LHCN-M2 (cell line): ENCODE measurements at regions not wholly inside any gene's neighbourhood (a gene's known extent, or its start where the extent isn't known, plus 50 kb on each side); places are given as distances from the start of the nearest gene placed in this dataset.

ENCODE experiments used
- DNase-seq: peaks from one replicate; pipeline ENCODE4 v3.0.0-alpha.2; 2012; ENCODE audit warnings: low read depth

GRCh38 chrX:8319359-8319758 lies 145.3 kb upstream of the VCX3B start:
- no peak for DNase-seq

GRCh38 chrX:8323356-8323755 lies 141.3 kb upstream of the VCX3B start:
- no peak for DNase-seq

DNA sequence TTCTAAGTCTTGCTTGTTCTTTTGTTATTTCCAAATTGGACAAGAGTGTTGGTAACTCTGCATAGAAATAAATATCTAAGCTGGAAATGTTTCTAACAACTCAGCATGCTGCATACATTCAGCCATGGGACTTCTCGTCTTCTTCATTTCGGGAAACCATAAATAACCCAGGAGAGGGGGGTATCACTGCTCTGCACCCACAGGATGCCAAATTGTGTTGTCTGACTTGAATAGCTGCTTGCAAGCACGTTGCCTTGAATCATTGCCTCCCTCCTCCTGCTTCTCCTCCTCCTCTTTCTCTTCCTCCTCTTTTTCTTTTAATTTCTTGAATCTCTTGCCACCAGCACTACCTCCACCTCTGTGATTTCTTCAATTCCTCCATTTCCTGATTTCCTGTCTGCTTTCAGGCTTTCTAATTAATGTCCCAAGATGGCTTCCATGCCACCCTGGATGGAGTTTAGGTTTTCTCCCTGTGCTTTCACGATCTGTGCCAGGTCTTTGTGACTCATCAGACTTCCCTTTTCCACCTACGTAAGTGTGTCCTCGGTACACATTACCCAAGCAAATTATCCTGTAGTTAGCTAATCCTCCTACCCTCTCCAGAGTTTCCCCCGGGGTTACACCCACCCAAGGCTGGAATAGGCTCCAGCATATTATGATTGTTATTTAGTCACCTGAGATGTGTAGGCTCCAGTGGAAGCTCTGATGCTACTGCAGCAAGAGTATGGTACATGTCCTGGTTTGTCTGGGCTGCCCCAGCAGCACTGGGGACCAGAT lies 122.6 kb upstream of the VCX3B start:
- no peak for DNase-seq

DNA sequence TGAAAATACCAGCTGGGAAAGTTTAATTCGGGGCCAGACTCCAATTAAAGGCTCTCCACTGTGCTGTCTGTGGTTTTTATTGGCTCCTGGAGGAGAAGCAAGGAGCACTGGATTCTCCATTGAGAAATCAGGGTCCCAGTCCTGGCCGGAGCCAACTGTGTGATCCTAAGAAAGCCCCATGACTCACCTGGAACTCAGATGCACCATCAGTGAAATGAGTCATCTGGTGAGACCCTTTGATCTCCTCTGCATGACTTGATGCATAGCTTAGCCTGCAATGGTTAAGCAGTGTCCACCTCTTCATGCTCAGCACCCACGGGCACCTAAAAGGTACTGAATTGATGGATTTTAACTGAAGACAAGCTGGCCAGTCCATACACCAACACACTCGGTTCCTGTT lies 119.2 kb upstream of the VCX3B start:
- DNase-seq, result no peak

GRCh38 chrX:8346060-8346459 lies 118.6 kb upstream of the VCX3B start:
- DNase-seq, result no peak

DNA sequence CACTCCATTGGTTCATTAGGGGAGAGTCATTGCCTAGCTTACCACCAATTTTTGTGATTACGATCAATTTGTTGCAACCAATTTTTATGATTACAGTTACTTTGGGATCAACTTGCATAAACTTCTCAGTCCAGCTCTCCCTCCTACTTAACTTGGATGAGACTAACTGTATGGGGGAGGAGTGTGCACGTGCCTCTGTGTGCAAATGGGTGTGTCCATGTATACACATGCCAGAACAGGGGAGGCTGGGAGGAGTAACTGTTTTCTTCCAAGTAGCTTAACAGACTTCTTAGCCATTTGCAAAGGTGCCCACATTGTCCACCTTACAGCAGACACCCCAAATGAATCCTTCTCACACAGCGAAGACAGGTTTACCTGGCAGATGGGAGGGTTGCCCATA lies 117.7 kb upstream of the VCX3B start:
- DNase-seq, result no peak

GRCh38 chrX:8349816-8350544 lies 114.7 kb upstream of the VCX3B start:
- no peak for DNase-seq

GRCh38 chrX:8358302-8358701 lies 106.3 kb upstream of the VCX3B start:
- no peak for DNase-seq

GRCh38 chrX:8364369-8365141 lies 100.1 kb upstream of the VCX3B start:
- DNase-seq, result no peak

DNA sequence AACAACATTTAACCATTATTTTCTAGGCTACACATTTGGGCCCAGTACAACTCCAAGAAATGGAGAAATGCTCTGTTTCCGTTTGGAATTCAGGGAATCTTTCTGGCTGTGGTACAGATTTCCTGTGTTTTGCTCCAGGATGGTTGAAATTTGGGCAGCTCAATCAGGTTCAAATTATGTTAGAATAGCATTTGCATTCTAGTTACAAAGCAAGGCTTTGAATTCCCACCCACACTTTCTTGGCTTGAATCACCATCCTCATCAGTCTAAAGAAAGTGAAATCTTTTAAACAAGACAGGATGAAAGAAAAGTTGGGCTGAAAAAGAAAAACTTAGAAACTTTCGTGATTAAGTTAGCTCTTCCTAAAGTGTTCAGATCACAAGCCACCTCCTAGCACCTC lies 98.1 kb upstream of the VCX3B start:
- DNase-seq, result no peak

GRCh38 chrX:8374041-8374825 lies 90.4 kb upstream of the VCX3B start:
- no peak for DNase-seq

DNA sequence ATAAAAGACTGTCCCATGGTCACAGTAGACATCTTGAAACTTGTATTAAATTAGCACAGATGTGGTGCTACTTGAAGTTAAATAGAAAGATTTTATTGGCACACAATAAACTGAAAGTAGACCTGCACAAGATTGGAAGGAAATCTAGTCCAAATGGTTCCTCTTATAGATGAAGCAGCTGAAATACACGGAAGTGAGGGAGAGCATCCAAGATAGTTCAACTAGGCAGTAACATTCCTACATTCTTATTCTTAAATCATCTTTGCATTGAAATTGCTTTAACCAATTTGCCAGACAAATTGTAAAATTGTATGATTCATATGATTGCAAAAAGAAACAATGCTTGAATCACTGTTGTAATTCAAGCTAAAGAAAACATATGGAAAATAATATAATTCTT lies 87.6 kb upstream of the VCX3B start:
- DNase-seq, result no peak

DNA sequence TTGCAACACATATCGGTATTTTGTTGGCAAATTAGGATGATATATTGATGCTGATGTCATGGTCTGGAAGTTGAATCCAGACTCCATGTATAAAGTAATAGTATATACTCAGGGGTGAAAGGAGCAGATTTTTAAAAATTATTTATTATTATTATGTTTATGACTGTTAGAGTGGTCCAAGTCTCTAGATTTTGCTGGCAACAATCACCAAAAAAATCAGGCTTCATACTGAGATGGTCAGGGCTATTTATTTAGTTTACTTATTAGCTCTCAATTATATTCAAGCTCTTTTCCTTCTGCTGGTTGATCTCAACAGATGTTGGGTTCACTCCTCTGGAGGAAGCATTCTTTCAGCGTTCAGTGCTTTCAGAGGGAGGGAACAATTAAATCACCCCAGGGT lies 73.9 kb upstream of the VCX3B start:
- DNase-seq, result no peak

DNA sequence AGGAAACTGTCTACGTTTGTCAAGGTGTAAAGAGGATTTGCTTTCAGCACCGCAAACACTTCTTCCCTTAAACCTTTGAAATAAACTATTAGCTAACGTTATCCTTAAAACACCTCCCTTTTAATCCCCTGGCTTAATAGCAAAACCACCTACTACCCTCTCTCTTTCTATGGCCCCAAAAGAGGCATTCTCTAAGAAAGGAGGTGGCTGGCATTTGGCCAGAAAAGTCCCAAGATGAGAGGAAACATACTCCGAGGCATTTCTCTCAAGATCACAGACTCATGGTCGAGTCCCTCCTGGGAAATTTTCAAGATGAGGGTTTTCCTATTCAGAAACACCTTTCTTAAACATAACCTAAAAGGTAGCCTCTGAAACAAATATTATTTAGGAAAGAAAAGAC lies 60.6 kb upstream of the VCX3B start:
- DNase-seq, result no peak

DNA sequence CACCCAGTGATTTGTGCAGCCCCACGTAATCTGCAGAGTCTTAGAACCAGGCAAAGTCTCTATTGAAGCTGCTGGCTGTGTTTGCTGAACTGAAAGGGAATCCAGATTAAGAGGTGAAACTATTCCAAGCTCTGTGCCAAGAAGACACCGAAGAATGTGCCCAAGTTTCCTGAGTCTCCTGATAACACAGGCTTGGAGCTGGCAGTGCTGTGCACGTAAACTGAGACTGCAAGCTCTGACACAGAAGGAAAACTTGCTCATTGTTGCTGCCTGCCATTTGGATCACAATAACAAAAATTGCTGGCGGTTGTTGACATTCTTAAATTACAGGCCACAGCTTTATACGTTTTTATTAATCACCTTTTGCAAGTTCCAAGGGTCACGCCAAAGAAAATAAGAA lies 60.2 kb upstream of the VCX3B start:
- DNase-seq, result no peak

- no peak for DNase-seq
These were observed 59.7 kb upstream of the VCX3B start for GRCh38 chrX:8404926-8405325.

DNA sequence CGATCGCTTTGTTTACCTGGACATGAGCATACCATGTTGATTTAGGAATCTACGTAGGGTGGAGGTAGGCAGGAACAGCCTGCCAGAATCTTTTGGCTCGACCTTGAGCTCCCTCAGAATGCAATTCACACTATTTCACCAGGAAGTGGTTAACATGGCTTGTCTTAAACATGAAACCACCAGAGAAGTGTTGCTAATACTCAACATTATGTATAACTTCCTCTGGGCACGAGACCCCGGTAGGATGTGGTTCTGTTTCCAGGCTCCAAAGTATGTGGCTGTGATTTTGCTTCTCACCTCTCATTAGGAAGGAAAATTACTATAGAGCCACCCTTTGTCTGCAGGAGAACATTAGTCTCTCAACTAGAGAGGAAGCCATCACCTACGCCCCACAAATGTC lies 59.0 kb upstream of the VCX3B start:
- DNase-seq, result no peak

- no peak for DNase-seq
These were observed 51.4 kb upstream of the VCX3B start for GRCh38 chrX:8413279-8413678.
